Testis (tissue), 2 donors: ENCODE measurements at regions not wholly inside any gene's neighbourhood (a gene's known extent, or its start where the extent isn't known, plus 50 kb on each side); places are given as distances from the start of the nearest gene placed in this dataset.

Experiments used
- DNase-seq: peaks from one replicate; pipeline ENCODE4 v3.0.0-alpha.2; 2019
- H3K27ac ChIP-seq, 2 donors: fragments of 200-600 bp; sonication (generic); one replicate each; pipeline ENCODE4 v1.5.1; 2019
- H3K27me3 ChIP-seq: fragments of 200-600 bp; sonication (generic); one replicate; pipeline ENCODE4 v1.5.1; 2019
- H3K36me3 ChIP-seq: fragments of 200-600 bp; sonication (generic); one replicate; pipeline ENCODE4 v1.5.1; 2017; ENCODE audit warnings: low read depth; ENCODE audit errors: missing control alignments
- H3K4me1 ChIP-seq: fragments of 200-600 bp; sonication (generic); one replicate; pipeline ENCODE4 v1.5.1; 2019
- H3K4me3 ChIP-seq, 2 donors: fragments of 200-600 bp; sonication (generic); one replicate each; pipeline ENCODE4 v1.5.1; 2017 to 2019
- H3K9me3 ChIP-seq: fragments of 200-600 bp; sonication (generic); one replicate; pipeline ENCODE4 v1.5.1; 2017
- POLR2A ChIP-seq: fragments of 450-650 bp; IDR thresholded peaks from one replicate; pipeline ENCODE4 v1.6.1; 2017; ENCODE audit warnings: antibody characterized with exemption, mild to moderate bottlenecking, moderate library complexity
- WGBS, 2 donors: methylation state at CpG; one replicate each; pipeline ENCODE4 v1.1.5; 2018; 5-methylcytosine and 5-hydroxymethylcytosine counted together
- intact Hi-C: fragments of 100-400 bp; cut with DNase I; formaldehyde crosslinking; loops from one replicate; pipeline ENCODE4 v1.15.1; 2023; ENCODE audit warnings: low total_unique reads
- TF ChIP-seq, protein P1 (sequence below), 3 experiments: fragments of 450-650 bp in 2 of 3; fragments of 200-600 bp in 1 of 3; sonication (generic) in 1 of 3; IDR thresholded peaks; one replicate each; pipeline ENCODE4 v1.5.1; 2016 to 2019; ENCODE audit warnings: antibody characterized with exemption in 3 of 3, mild to moderate bottlenecking in 2 of 3, moderate library complexity in 1 of 3

DNA sequence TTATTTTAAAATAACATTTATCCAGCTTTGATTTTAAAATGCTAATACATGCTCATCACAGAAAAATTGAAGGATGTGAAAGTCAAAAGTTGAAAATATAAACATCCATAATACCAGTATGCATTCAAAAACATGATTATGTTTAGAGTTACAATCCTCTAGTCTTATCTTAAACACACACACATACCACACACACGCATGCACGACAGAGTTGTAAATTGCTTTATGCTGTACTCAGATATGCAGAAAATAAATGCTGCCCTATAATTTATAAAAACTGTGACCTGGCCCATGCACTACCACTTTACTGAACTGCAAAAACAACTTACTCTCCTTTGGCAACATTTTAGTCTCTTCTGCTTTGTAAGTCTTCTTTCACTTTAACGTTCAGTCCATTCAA is 793.0 kb upstream of the FANCL start:
- 48 to 52% methylated on average over 3 of the region's 3 CpGs for WGBS, 2 donors
- DNase-seq, result no peak
- Histone ChIP-seq H3K27ac (no peak overlapping the region), H3K9me3 (no peaks in the 10 kb centered on the region), H3K27me3 (no peaks in the 10 kb centered on the region), H3K36me3 (no peaks in the 10 kb centered on the region), H3K4me3 (no peak overlapping the region), H3K4me1 (no peaks in the 10 kb centered on the region)
- intact Hi-C loops, result no loop called here
- TF ChIP-seq, protein P1, sequence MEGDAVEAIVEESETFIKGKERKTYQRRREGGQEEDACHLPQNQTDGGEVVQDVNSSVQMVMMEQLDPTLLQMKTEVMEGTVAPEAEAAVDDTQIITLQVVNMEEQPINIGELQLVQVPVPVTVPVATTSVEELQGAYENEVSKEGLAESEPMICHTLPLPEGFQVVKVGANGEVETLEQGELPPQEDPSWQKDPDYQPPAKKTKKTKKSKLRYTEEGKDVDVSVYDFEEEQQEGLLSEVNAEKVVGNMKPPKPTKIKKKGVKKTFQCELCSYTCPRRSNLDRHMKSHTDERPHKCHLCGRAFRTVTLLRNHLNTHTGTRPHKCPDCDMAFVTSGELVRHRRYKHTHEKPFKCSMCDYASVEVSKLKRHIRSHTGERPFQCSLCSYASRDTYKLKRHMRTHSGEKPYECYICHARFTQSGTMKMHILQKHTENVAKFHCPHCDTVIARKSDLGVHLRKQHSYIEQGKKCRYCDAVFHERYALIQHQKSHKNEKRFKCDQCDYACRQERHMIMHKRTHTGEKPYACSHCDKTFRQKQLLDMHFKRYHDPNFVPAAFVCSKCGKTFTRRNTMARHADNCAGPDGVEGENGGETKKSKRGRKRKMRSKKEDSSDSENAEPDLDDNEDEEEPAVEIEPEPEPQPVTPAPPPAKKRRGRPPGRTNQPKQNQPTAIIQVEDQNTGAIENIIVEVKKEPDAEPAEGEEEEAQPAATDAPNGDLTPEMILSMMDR (IDR thresholded peaks at IDR 0.05), result no peak
- TF ChIP-seq POLR2A, result no peak

DNA sequence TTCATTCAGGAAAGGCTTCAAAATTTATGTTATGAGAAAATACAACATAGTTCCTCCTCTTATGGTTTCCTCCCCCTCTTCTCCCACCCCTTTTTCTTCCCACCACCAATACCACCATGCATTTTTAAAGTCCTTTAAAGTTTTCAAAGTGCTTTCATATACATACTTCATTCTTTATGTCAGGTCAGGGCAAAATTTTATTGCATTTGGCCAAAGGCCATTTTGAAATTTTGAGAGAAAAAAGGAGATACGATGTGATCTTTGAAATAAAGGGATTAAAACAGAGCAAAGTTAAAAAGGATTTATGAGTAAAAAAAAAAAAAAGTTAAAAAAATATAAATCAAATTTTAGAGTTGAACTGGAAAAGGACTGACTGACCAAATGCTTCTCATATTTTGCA is 792.5 kb upstream of the FANCL start:
- intact Hi-C loops, result no loop called here

GRCh38 chr2:59032499-59032898 is 791.4 kb upstream of the FANCL start:
- H3K4me1 ChIP-seq, result no peaks in the 10 kb centered on the region
- H3K27me3 ChIP-seq, result no peaks in the 10 kb centered on the region
- WGBS, 2 donors, result 72 to 74% methylated on average over 3 of the region's 3 CpGs
- H3K4me3 ChIP-seq, result no peak overlapping the region
- H3K9me3 ChIP-seq, result no peaks in the 10 kb centered on the region
- H3K27ac ChIP-seq, result no peak overlapping the region
- no peak for DNase-seq
- TF ChIP-seq, protein P1 (IDR thresholded peaks at IDR 0.05), result no peak
- TF ChIP-seq POLR2A, result no peak
- no peaks in the 10 kb centered on the region for H3K36me3 ChIP-seq
- intact Hi-C loops, result no loop called here

More for the DNA sequence above, 792.5 kb upstream of the FANCL start:
- no peak overlapping the region for H3K4me3 ChIP-seq
- H3K4me1 ChIP-seq, result no peaks in the 10 kb centered on the region
- DNase-seq, result no peak
- no peaks in the 10 kb centered on the region for H3K36me3 ChIP-seq
- H3K27me3 ChIP-seq, result no peaks in the 10 kb centered on the region
- H3K27ac ChIP-seq, result no peak overlapping the region
- no peaks in the 10 kb centered on the region for H3K9me3 ChIP-seq
- no peak for TF ChIP-seq POLR2A
- TF ChIP-seq, protein P1 (IDR thresholded peaks at IDR 0.05), result no peak
- 44 to 56% methylated on average over 1 of the region's 1 CpG for WGBS, 2 donors

- WGBS, 2 donors, result 52 to 64% methylated on average over 6 of the region's 6 CpGs
- TF ChIP-seq, protein P1 (IDR thresholded peaks at IDR 0.05), result no peak
- TF ChIP-seq POLR2A, result no peak
- Histone ChIP-seq H3K36me3 (no peaks in the 10 kb centered on the region), H3K4me1 (no peaks in the 10 kb centered on the region), H3K9me3 (no peaks in the 10 kb centered on the region), H3K4me3 (no peak overlapping the region), H3K27me3 (no peaks in the 10 kb centered on the region), H3K27ac (no peak overlapping the region)
- peak; percentile 16 for DNase-seq
- intact Hi-C loops, result no loop called here
These were observed 787.9 kb upstream of the FANCL start for GRCh38 chr2:59029058-59029457.

DNA sequence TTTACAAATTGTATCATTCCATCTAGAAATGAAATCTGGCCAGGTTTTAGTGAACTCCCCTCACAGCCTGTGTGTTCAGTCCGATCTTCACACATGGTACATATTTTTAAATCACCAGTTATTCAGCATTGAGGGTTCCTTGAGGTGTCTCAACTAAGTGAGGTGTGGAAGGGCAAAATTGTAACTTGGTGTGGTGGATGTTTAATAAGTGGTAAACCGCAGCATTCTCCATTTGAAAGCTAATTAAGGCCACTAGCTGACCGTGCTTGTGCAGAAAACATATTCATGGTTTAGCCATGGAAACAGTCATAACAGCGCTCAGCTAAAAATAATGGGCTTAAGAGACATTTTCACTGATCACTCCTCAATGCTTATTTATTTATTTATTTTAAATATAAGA is 786.2 kb upstream of the FANCL start:
- no peaks in the 10 kb centered on the region for H3K9me3 ChIP-seq
- no peaks in the 10 kb centered on the region for H3K36me3 ChIP-seq
- WGBS, 2 donors, result 91 to 95% methylated on average over 4 of the region's 4 CpGs
- intact Hi-C loops, result no loop called here
- no peaks in the 10 kb centered on the region for H3K4me1 ChIP-seq
- TF ChIP-seq, protein P1 (IDR thresholded peaks at IDR 0.05), result no peak
- no peak for TF ChIP-seq POLR2A
- H3K27ac ChIP-seq, result no peak overlapping the region
- no peak for DNase-seq
- no peaks in the 10 kb centered on the region for H3K27me3 ChIP-seq
- H3K4me3 ChIP-seq, result no peak overlapping the region
